ENCODE measurements at regions not wholly inside any gene's neighbourhood (a gene's known extent, or its start where the extent isn't known, plus 50 kb on each side); places are given as distances from the start of the nearest gene placed in this dataset.

- TF ChIP-seq CTCF (IDR thresholded peaks at IDR 0.05) (no peak), POLR2A (IDR thresholded peaks at IDR 0.05) (no peak)
Observed at GRCh38 chr12:89832336-89832735, 123.7 kb upstream of the ATP2B1 start.
